Activated T-cell treated with anti-CD3 and anti-CD28 coated beads, Interleukin-2, amount 50 U/mL, for 1 hour (primary cell): ENCODE measurements at regions not wholly inside any gene's neighbourhood (a gene's known extent, or its start where the extent isn't known, plus 50 kb on each side); places are given as distances from the start of the nearest gene placed in this dataset.

Experiments used
- DNase-seq: peaks from one replicate; pipeline ENCODE4 v3.0.0-alpha.2; 2020

- no peak for DNase-seq
These were observed 58.6 kb downstream of the LIG4 start for GRCh38 chr13:108156749-108157148.

GRCh38 chr13:108155185-108156106, 59.9 kb downstream of the LIG4 start:
- peak; percentile 61 for DNase-seq

- DNase-seq, result no peak
These were observed 60.9 kb downstream of the LIG4 start for GRCh38 chr13:108154421-108154858.

- DNase-seq, result no peak
These were observed 68.7 kb downstream of the LIG4 start for GRCh38 chr13:108146642-108147041.

GRCh38 chr13:108142702-108143436, 72.5 kb downstream of the LIG4 start:
- no peak for DNase-seq

- DNase-seq, result no peak
These were observed 78.2 kb downstream of the LIG4 start for GRCh38 chr13:108137176-108137575.

- no peak for DNase-seq
These were observed 87.9 kb downstream of the LIG4 start for GRCh38 chr13:108127406-108127805.

- DNase-seq, result no peak
These were observed 89.3 kb downstream of the LIG4 start for GRCh38 chr13:108126056-108126455.

GRCh38 chr13:108121406-108121805, 93.9 kb downstream of the LIG4 start:
- DNase-seq, result no peak

- DNase-seq, result no peak
These were observed 94.5 kb downstream of the LIG4 start for GRCh38 chr13:108120856-108121255.

GRCh38 chr13:108120302-108120701, 95.0 kb downstream of the LIG4 start:
- DNase-seq, result no peak

- DNase-seq, result no peak
These were observed 99.6 kb downstream of the LIG4 start for GRCh38 chr13:108115738-108116137.

- no peak for DNase-seq
These were observed 101.9 kb downstream of the LIG4 start for GRCh38 chr13:108113407-108113806.

- DNase-seq, result no peak
These were observed 110.6 kb downstream of the LIG4 start for GRCh38 chr13:108104736-108105135.

- DNase-seq, result no peak
These were observed 112.6 kb downstream of the LIG4 start for GRCh38 chr13:108102771-108103170.

GRCh38 chr13:108096301-108096915, 118.9 kb downstream of the LIG4 start:
- no peak for DNase-seq

GRCh38 chr13:108095036-108095435, 120.3 kb downstream of the LIG4 start:
- no peak for DNase-seq

GRCh38 chr13:108093616-108094015, 121.7 kb downstream of the LIG4 start:
- no peak for DNase-seq

- DNase-seq, result no peak
These were observed 127.5 kb downstream of the LIG4 start for GRCh38 chr13:108087810-108088209.

GRCh38 chr13:108086678-108087077, 128.7 kb downstream of the LIG4 start:
- no peak for DNase-seq

GRCh38 chr13:108084840-108085239, 130.5 kb downstream of the LIG4 start:
- DNase-seq, result no peak

GRCh38 chr13:108083056-108083455, 132.3 kb downstream of the LIG4 start:
- no peak for DNase-seq

GRCh38 chr13:108082481-108082880, 132.9 kb downstream of the LIG4 start:
- DNase-seq, result no peak

GRCh38 chr13:108077284-108077683, 138.1 kb downstream of the LIG4 start:
- no peak for DNase-seq
